ENCODE measurements at regions not wholly inside any gene's neighbourhood (a gene's known extent, or its start where the extent isn't known, plus 50 kb on each side); places are given as distances from the start of the nearest gene placed in this dataset.
A peak's percentile ranks its signal among the peaks of the same experiment; 100 is the strongest.

- DNase-seq (ENCODE audit: low read depth): no peak
These were observed 365.1 kb upstream of the NETO1 start for GRCh38 chr18:73232933-73233332.

- DNase-seq (ENCODE audit: low read depth): no peak
These were observed 352.9 kb upstream of the NETO1 start for GRCh38 chr18:73220663-73221062.

- no peak for DNase-seq (ENCODE audit: low read depth)
These were observed 350.5 kb upstream of the NETO1 start for GRCh38 chr18:73218293-73218692.

GRCh38 chr18:73214970-73215369 lies 347.2 kb upstream of the NETO1 start:
- no peak for DNase-seq (ENCODE audit: low read depth)

- DNase-seq (ENCODE audit: low read depth): no peak
These were observed 344.7 kb upstream of the NETO1 start for GRCh38 chr18:73212442-73212841.

GRCh38 chr18:73201940-73202339 lies 334.2 kb upstream of the NETO1 start:
- DNase-seq (ENCODE audit: low read depth): no peak

- no peak for DNase-seq (ENCODE audit: low read depth)
These were observed 331.4 kb upstream of the NETO1 start for GRCh38 chr18:73199151-73199550.

- no peak for DNase-seq (ENCODE audit: low read depth)
These were observed 321.9 kb upstream of the NETO1 start for GRCh38 chr18:73189718-73190117.

- no peak for DNase-seq (ENCODE audit: low read depth)
These were observed 300.4 kb upstream of the NETO1 start for GRCh38 chr18:73168236-73168635.

GRCh38 chr18:73164430-73164829 lies 296.6 kb upstream of the NETO1 start:
- DNase-seq (ENCODE audit: low read depth): no peak

GRCh38 chr18:73163236-73163635 lies 295.4 kb upstream of the NETO1 start:
- no peak for DNase-seq (ENCODE audit: low read depth)

GRCh38 chr18:73156117-73156516 lies 288.3 kb upstream of the NETO1 start:
- DNase-seq (ENCODE audit: low read depth): no peak

GRCh38 chr18:73153271-73153670 lies 285.5 kb upstream of the NETO1 start:
- no peak for DNase-seq (ENCODE audit: low read depth)

GRCh38 chr18:73151086-73151485 lies 283.3 kb upstream of the NETO1 start:
- DNase-seq (ENCODE audit: low read depth): no peak

- DNase-seq (ENCODE audit: low read depth): no peak
These were observed 282.4 kb upstream of the NETO1 start for GRCh38 chr18:73150199-73150598.

- DNase-seq (ENCODE audit: low read depth): no peak
These were observed 279.8 kb upstream of the NETO1 start for GRCh38 chr18:73147590-73147989.

- no peak for DNase-seq (ENCODE audit: low read depth)
These were observed 276.2 kb upstream of the NETO1 start for GRCh38 chr18:73144030-73144429.

- DNase-seq (ENCODE audit: low read depth): no peak
These were observed 268.3 kb upstream of the NETO1 start for GRCh38 chr18:73136134-73136533.

GRCh38 chr18:73124175-73124574 lies 256.4 kb upstream of the NETO1 start:
- DNase-seq (ENCODE audit: low read depth): peak; percentile 0

- no peak for DNase-seq (ENCODE audit: low read depth)
These were observed 253.4 kb upstream of the NETO1 start for GRCh38 chr18:73121207-73121606.

- no peak for DNase-seq (ENCODE audit: low read depth)
These were observed 252.8 kb upstream of the NETO1 start for GRCh38 chr18:73120626-73121025.

- no peak for DNase-seq (ENCODE audit: low read depth)
These were observed 251.8 kb upstream of the NETO1 start for GRCh38 chr18:73119574-73119973.

- DNase-seq (ENCODE audit: low read depth): peak; percentile 2
These were observed 250.5 kb upstream of the NETO1 start for GRCh38 chr18:73118121-73118816.

GRCh38 chr18:73110307-73110706 lies 242.5 kb upstream of the NETO1 start:
- no peak for DNase-seq (ENCODE audit: low read depth)

GRCh38 chr18:73101977-73102376 lies 234.2 kb upstream of the NETO1 start:
- DNase-seq (ENCODE audit: low read depth): no peak
